H1 (cell line): ENCODE measurements at regions not wholly inside any gene's neighbourhood (a gene's known extent, or its start where the extent isn't known, plus 50 kb on each side); places are given as distances from the start of the nearest gene placed in this dataset.

Experiments used
- CTCF ChIA-PET: fragments of 300-600 bp; sonication (Branson Sonifier 250); formaldehyde crosslinking; loops from one replicate; lab custom pipeline; 2021; ENCODE audit not compliant: partially characterized antibody; lab: Charles Lee
- POLR2A ChIA-PET: fragments of 300-600 bp; sonication (Branson Sonifier 250); formaldehyde crosslinking; loops from one replicate; lab custom pipeline; 2021; ENCODE audit warnings: inconsistent platforms; ENCODE audit not compliant: partially characterized antibody; lab: Charles Lee
- DNase-seq, 2 experiments: peaks; one replicate each; pipeline versions ENCODE4 v3.0.0 to v3.0.0-alpha.2; 2010 to 2022; ENCODE audit warnings: low spot score in 2 of 2, low read depth in 1 of 2, mixed read lengths in 1 of 2
- FAIRE-seq: peaks from 2 replicates; lab custom pipeline; 2011; peaks lifted over from hg19 to GRCh38; lab: Jason Lieb, UNC
- H2AFZ ChIP-seq: 2 replicates; pipeline ENCODE4 v1.8.1; 2012; ENCODE audit warnings: low read length, inconsistent platforms
- H2AK5ac ChIP-seq: 2 replicates; pipeline ENCODE4 v1.6.1; 2013; ENCODE audit warnings: low read depth, low read length
- H2BK120ac ChIP-seq: replicated peaks from 2 replicates; pipeline ENCODE3; 2013; ENCODE audit warnings: low read depth, low read length, inconsistent platforms
- H2BK12ac ChIP-seq: 2 replicates; pipeline ENCODE4 v1.6.1; 2013; ENCODE audit warnings: low read depth, low read length
- H2BK15ac ChIP-seq: 2 replicates; pipeline ENCODE4 v1.6.1; 2013; ENCODE audit warnings: low read length
- H2BK20ac ChIP-seq: 2 replicates; pipeline ENCODE4 v1.6.1; 2013; ENCODE audit warnings: low read length
- H2BK5ac ChIP-seq: 2 replicates; pipeline ENCODE4 v1.6.1; 2013; ENCODE audit warnings: low read depth, low read length
- H3K14ac ChIP-seq: 2 replicates; pipeline ENCODE4 v1.6.1; 2013; ENCODE audit warnings: inconsistent platforms; ENCODE audit not compliant: insufficient read length
- H3K18ac ChIP-seq: 2 replicates; pipeline ENCODE4 v1.6.1; 2013; ENCODE audit warnings: low read length; ENCODE audit errors: extremely low read depth
- H3K23ac ChIP-seq: 2 replicates; pipeline ENCODE4 v1.6.1; 2013; ENCODE audit warnings: inconsistent platforms; ENCODE audit not compliant: insufficient read length
- H3K23me2 ChIP-seq: 2 replicates; pipeline ENCODE4 v1.6.1; 2013; ENCODE audit warnings: low read depth, low read length
- H3K27ac ChIP-seq: 2 replicates; pipeline ENCODE4 v1.6.1; 2011; ENCODE audit warnings: low read depth, low read length, inconsistent platforms
- H3K27me3 ChIP-seq, 4 experiments: replicated peaks in 1 of 4; 1 replicate in 1 of 4; 2 replicates in 3 of 4; pipeline versions ENCODE4 v1.6.1 to v1.8.1; 2011 to 2013; ENCODE audit warnings: low read length in 3 of 4, mild to moderate bottlenecking in 3 of 4, inconsistent platforms in 2 of 4, mixed read lengths in 2 of 4, moderate library complexity in 1 of 4; ENCODE audit not compliant: control insufficient read depth in 3 of 4, insufficient read depth in 3 of 4; ENCODE audit errors: extremely low read depth in 1 of 4
- H3K36me3 ChIP-seq, 4 experiments: 2 replicates each; pipeline versions ENCODE4 v1.6.1 to v1.8.1; 2011 to 2013; ENCODE audit warnings: mild to moderate bottlenecking in 4 of 4, low read length in 3 of 4, moderate library complexity in 2 of 4, control low read depth in 1 of 4, inconsistent platforms in 1 of 4; ENCODE audit not compliant: insufficient read depth in 4 of 4, control insufficient read depth in 2 of 4
- H3K4ac ChIP-seq: replicated peaks from 2 replicates; pipeline ENCODE3; 2013; ENCODE audit warnings: low read length, low read depth, mixed read lengths, inconsistent platforms; ENCODE audit not compliant: insufficient read length
- H3K4me1 ChIP-seq, 4 experiments: replicated peaks in 1 of 4; 1 replicate in 1 of 4; 2 replicates in 3 of 4; pipeline versions ENCODE4 v1.6.1 to v1.8.1; 2011 to 2013; ENCODE audit warnings: low read length in 3 of 4, inconsistent platforms in 2 of 4, mixed read lengths in 1 of 4; ENCODE audit not compliant: insufficient read depth in 4 of 4, control insufficient read depth in 3 of 4
- H3K4me2 ChIP-seq, 2 experiments: 2 replicates each; pipeline versions ENCODE4 v1.6.1 to v1.8.1; 2011 to 2013; ENCODE audit warnings: low read depth in 2 of 2, low read length in 2 of 2, control low read depth in 1 of 2, inconsistent platforms in 1 of 2, mild to moderate bottlenecking in 1 of 2; ENCODE audit not compliant: insufficient read depth in 1 of 2
- H3K4me3 ChIP-seq, 4 experiments: fragments of 200-600, 300-600 bp in 1 of 4; sonication (generic), shearing (Covaris generic), sonication (Bioruptor Twin) in 1 of 4; 2 replicates each; pipeline versions ENCODE4 v1.5.1 to v1.8.1; 2011 to 2016; ENCODE audit warnings: low read length in 4 of 4, low read depth in 3 of 4, control low read depth in 2 of 4, inconsistent platforms in 2 of 4, mild to moderate bottlenecking in 2 of 4, mixed read lengths in 1 of 4, moderate library complexity in 1 of 4; ENCODE audit not compliant: insufficient read depth in 2 of 4; ENCODE audit errors: extremely low read depth in 1 of 4
- H3K56ac ChIP-seq: replicated peaks from 2 replicates; pipeline ENCODE3; 2013; ENCODE audit warnings: low read depth, mild to moderate bottlenecking, mixed read lengths, low read length, inconsistent platforms; ENCODE audit not compliant: insufficient read length
- H3K79me1 ChIP-seq: 2 replicates; pipeline ENCODE4 v1.6.1; 2013; ENCODE audit warnings: low read depth, low read length, control low read depth
- H3K79me2 ChIP-seq, 2 experiments: 2 replicates each; pipeline versions ENCODE4 v1.6.1 to v1.8.1; 2012 to 2013; ENCODE audit warnings: low read length in 2 of 2, mild to moderate bottlenecking in 2 of 2, inconsistent platforms in 1 of 2; ENCODE audit not compliant: insufficient read depth in 2 of 2, control insufficient read depth in 1 of 2
- H3K9ac ChIP-seq, 4 experiments: replicated peaks in 1 of 4; 1 replicate in 1 of 4; 2 replicates in 3 of 4; pipeline versions ENCODE4 v1.6.1 to v1.8.1; 2011 to 2013; ENCODE audit warnings: low read depth in 3 of 4, low read length in 3 of 4, control low read depth in 2 of 4, mild to moderate bottlenecking in 2 of 4, moderate library complexity in 2 of 4, inconsistent platforms in 1 of 4; ENCODE audit errors: extremely low read depth in 1 of 4
- H3K9me3 ChIP-seq, 2 experiments: 2 replicates each; pipeline versions ENCODE4 v1.6.1 to v1.8.1; 2012 to 2013; ENCODE audit warnings: mild to moderate bottlenecking in 2 of 2, moderate library complexity in 2 of 2, control low read depth in 1 of 2, inconsistent platforms in 1 of 2, low read depth in 1 of 2, low read length in 1 of 2, mixed read lengths in 1 of 2; ENCODE audit not compliant: insufficient read depth in 2 of 2
- H4K20me1 ChIP-seq, 2 experiments: replicated peaks in 1 of 2; 2 replicates each; pipeline versions ENCODE3 to v1.8.1; 2011 to 2013; ENCODE audit warnings: inconsistent platforms in 2 of 2, low read length in 2 of 2, mild to moderate bottlenecking in 1 of 2; ENCODE audit not compliant: insufficient read depth in 2 of 2, control insufficient read depth in 1 of 2
- H4K5ac ChIP-seq: 2 replicates; pipeline ENCODE4 v1.6.1; 2013; ENCODE audit warnings: low read length, low read depth, mixed read lengths, inconsistent platforms; ENCODE audit not compliant: insufficient read length
- H4K8ac ChIP-seq: 2 replicates; pipeline ENCODE4 v1.8.0; 2013; ENCODE audit warnings: mild to moderate bottlenecking, moderate library complexity, low read length, inconsistent platforms; ENCODE audit not compliant: insufficient read depth; ENCODE audit errors: extremely low read depth
- H4K91ac ChIP-seq: replicated peaks from 2 replicates; pipeline ENCODE3; 2013; ENCODE audit warnings: low read length, mixed read lengths, inconsistent platforms; ENCODE audit not compliant: insufficient read length
- BCL11A ChIP-seq, 2 experiments: IDR thresholded peaks; one replicate each; pipeline ENCODE4 v1.6.1; 2011; ENCODE audit warnings: low read depth in 2 of 2, low read length in 2 of 2, mild to moderate bottlenecking in 2 of 2
- CBX5 ChIP-seq: fragments of 300-800, 300-1000 bp; sonication (generic); IDR thresholded peaks from 2 replicates; pipeline ENCODE4 v1.7.1; 2016; ENCODE audit warnings: antibody characterized with exemption, low read length, low read depth
- CBX8 ChIP-seq: fragments of 300-800, 300-1000 bp; sonication (generic); IDR thresholded peaks from 2 replicates; pipeline ENCODE4 v1.7.1; 2016; ENCODE audit warnings: low read depth, low read length, borderline replicate concordance
- CHD1 ChIP-seq: IDR thresholded peaks from 2 replicates; pipeline ENCODE4 v1.6.1; 2012; ENCODE audit warnings: low read depth, low read length, improper control_type of control experiment
- GTF2F1 ChIP-seq: IDR thresholded peaks from 2 replicates; pipeline ENCODE4 v1.6.1; 2012; ENCODE audit warnings: low read depth, low read length, improper control_type of control experiment, borderline replicate concordance
- RBBP5 ChIP-seq: IDR thresholded peaks from 2 replicates; pipeline ENCODE4 v1.7.1; 2012; ENCODE audit warnings: low read depth, mild to moderate bottlenecking, inconsistent platforms, low read length, moderate library complexity, borderline replicate concordance
- SIX5 ChIP-seq: IDR thresholded peaks from 2 replicates; pipeline ENCODE4 v1.6.1; 2011; ENCODE audit warnings: mild to moderate bottlenecking, low read depth, low read length
- SUZ12 ChIP-seq: fragments of 200-600 bp; sonication (generic); IDR thresholded peaks from 2 replicates; pipeline ENCODE4 v1.6.1; 2012; ENCODE audit warnings: mild to moderate bottlenecking, inconsistent platforms, low read length, moderate library complexity, mixed read lengths
- ZNF274 ChIP-seq: IDR thresholded peaks from 2 replicates; pipeline ENCODE4 v1.7.0; 2012; ENCODE audit warnings: low read length, borderline replicate concordance; ENCODE audit errors: extremely low read depth
- WGBS, 2 experiments: shearing (Covaris generic) in 1 of 2; methylation state at CpG; one replicate each; pipeline versions ENCODE4 v1.1.6 to v1.1.7; 2013 to 2015; ENCODE audit warnings: low lambda C conversion rate in 2 of 2, mixed read lengths in 2 of 2, inconsistent platforms in 1 of 2, low coverage in 1 of 2, missing lambda C conversion rate in 1 of 2; ENCODE audit not compliant: insufficient replicate concordance in 2 of 2, insufficient coverage in 1 of 2, insufficient read length in 1 of 2; ENCODE audit errors: extremely low coverage in 1 of 2, missing lambda C conversion rate in 1 of 2; 5-methylcytosine and 5-hydroxymethylcytosine counted together

GRCh38 chr11:116686866-116687265, 85.9 kb downstream of the BUD13 start:
- H3K36me3 ChIP-seq: no peaks in the 10 kb centered on the region

More at GRCh38 chr11:116686866-116687265, 85.9 kb downstream of the BUD13 start:
- Histone ChIP-seq H3K56ac (no peak overlapping the region), H3K27ac (0 out of 2 replicates have a peak overlapping the region, but pooled peaks have one; percentile 36), H3K79me1 (no peaks in the 10 kb centered on the region), H2BK5ac (peak overlapping the region; percentile 100), H3K4ac (no peak overlapping the region), H2BK12ac (peak overlapping the region; percentile 94), H3K9me3 (0 out of 4 replicates have a peak, but pooled peaks cover 0 to 3% of the 10 kb centered on the region in 2 experiments), H3K27me3 (no peaks in the 10 kb centered on the region; a peak in 1 of 7 replicates), H3K4me3 (peak overlapping the region in 1 of 4 experiments; percentile 50; a peak in 1 of 8 replicates), H3K9ac (no peak overlapping the region), H3K79me2 (no peaks in the 10 kb centered on the region), H3K18ac (peak overlapping the region; percentile 79; the same call in 1 of the 2 replicates), H3K23ac (no peak overlapping the region), H2AFZ (no peak overlapping the region), H4K91ac (peak overlapping the region; percentile 89), H4K20me1 (no peaks in the 10 kb centered on the region), H2BK15ac (no peak overlapping the region; the same call in 1 of the 2 replicates), H3K14ac (no peak overlapping the region), H2BK120ac (peak overlapping the region; percentile 75), H4K5ac (no peak overlapping the region), H3K4me1 (peaks cover 10 to 21% (median 17%) of the 10 kb centered on the region in 4 experiments), H2BK20ac (peak overlapping the region; percentile 98), H2AK5ac (peak overlapping the region; percentile 47; the same call in 1 of the 2 replicates), H3K4me2 (peak overlapping the region; percentile 79 to 84; a peak in 3 of 4 replicates), H3K23me2 (peaks cover 5% of the 10 kb centered on the region), H4K8ac (peak overlapping the region; percentile 53)
- DNase-seq: no peak
- 93% methylated on average over 9 of the region's 9 CpGs; no CpG with 5 or more reads in 1 of the 2 experiments for WGBS, 2 experiments
- CTCF ChIA-PET: interaction anchor here (0.9 to 3.8 kb wide), 10 partner anchors 9 to 470 kb away, joined by 3 to 22 read pairs (median 5); no protein-coding TSS in a partner anchor
- TF ChIP-seq BCL11A (IDR thresholded peaks at IDR 0.05; ENCODE audit: low read depth in 2 of 2, low read length in 2 of 2): no peak
- TF ChIP-seq RBBP5: no peak
- no peak for TF ChIP-seq SUZ12
- no peak for TF ChIP-seq GTF2F1
- TF ChIP-seq ZNF274: no peak
- TF ChIP-seq SIX5: no peak
- TF ChIP-seq CBX5: no peak
- no peak for TF ChIP-seq CHD1
- TF ChIP-seq CBX8: no peak
- no peak for FAIRE-seq
- POLR2A ChIA-PET: interaction anchor here (0.8 to 1.9 kb wide), 5 partner anchors 10 to 46 kb away, joined by 3 to 7 read pairs (median 5); no protein-coding TSS in a partner anchor
